Nephron progenitor cell (in vitro differentiated cells): ENCODE measurements at regions not wholly inside any gene's neighbourhood (a gene's known extent, or its start where the extent isn't known, plus 50 kb on each side); places are given as distances from the start of the nearest gene placed in this dataset.

Experiments used
- DNase-seq: peaks from one replicate; pipeline ENCODE4 v3.0.0; 2021
- H3K27ac Mint-ChIP-seq: 2 replicates; pipeline ENCODE4 v1.8.0; 2021; ENCODE audit warnings: mild to moderate bottlenecking, moderate library complexity, mixed read lengths
- H3K27me3 Mint-ChIP-seq: 2 replicates; pipeline ENCODE4 v1.8.0; 2021; ENCODE audit warnings: mild to moderate bottlenecking, low read depth, mixed read lengths; ENCODE audit not compliant: poor library complexity
- H3K36me3 Mint-ChIP-seq: 2 replicates; pipeline ENCODE4 v1.8.0; 2021; ENCODE audit warnings: low read depth, mixed read lengths
- H3K4me1 Mint-ChIP-seq: 2 replicates; pipeline ENCODE4 v1.8.0; 2021; ENCODE audit warnings: mixed read lengths
- H3K4me3 Mint-ChIP-seq: 2 replicates; pipeline ENCODE4 v1.8.0; 2021; ENCODE audit warnings: mild to moderate bottlenecking, moderate library complexity, mixed read lengths
- H3K9me3 Mint-ChIP-seq: 2 replicates; pipeline ENCODE4 v1.8.0; 2021; ENCODE audit warnings: mild to moderate bottlenecking, moderate library complexity, mixed read lengths
- TF ChIP-seq, protein P1 (sequence below): fragments of 200-600 bp; sonication (generic); IDR thresholded peaks from 2 replicates; pipeline ENCODE4 v1.5.0; 2021; ENCODE audit warnings: antibody characterized with exemption

DNA sequence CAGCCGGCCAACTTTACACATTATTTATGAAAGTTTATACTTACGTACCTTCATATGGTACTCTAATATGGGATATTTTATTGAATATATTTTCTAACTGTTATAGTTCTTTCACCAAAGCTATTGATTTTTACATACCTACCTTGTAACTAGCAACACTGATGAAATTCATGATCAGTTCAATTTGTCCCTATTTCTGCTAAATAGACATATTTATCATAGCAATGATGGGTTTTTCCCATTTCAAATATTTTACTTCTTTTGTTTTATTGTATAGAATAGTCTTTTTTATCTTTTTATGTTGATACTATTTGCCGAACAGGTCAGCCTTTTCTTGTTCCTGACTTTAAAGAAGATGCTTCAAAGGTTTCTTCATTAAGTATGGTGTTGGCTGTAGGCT is 59.0 kb upstream of the CTNND2 start:
- no peaks in the 10 kb centered on the region for H3K36me3 Mint-ChIP-seq
- TF ChIP-seq, protein P1, sequence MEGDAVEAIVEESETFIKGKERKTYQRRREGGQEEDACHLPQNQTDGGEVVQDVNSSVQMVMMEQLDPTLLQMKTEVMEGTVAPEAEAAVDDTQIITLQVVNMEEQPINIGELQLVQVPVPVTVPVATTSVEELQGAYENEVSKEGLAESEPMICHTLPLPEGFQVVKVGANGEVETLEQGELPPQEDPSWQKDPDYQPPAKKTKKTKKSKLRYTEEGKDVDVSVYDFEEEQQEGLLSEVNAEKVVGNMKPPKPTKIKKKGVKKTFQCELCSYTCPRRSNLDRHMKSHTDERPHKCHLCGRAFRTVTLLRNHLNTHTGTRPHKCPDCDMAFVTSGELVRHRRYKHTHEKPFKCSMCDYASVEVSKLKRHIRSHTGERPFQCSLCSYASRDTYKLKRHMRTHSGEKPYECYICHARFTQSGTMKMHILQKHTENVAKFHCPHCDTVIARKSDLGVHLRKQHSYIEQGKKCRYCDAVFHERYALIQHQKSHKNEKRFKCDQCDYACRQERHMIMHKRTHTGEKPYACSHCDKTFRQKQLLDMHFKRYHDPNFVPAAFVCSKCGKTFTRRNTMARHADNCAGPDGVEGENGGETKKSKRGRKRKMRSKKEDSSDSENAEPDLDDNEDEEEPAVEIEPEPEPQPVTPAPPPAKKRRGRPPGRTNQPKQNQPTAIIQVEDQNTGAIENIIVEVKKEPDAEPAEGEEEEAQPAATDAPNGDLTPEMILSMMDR = no peak
- DNase-seq = no peak
- H3K4me3 Mint-ChIP-seq = no peak overlapping the region
- H3K9me3 Mint-ChIP-seq = no peaks in the 10 kb centered on the region
- H3K27me3 Mint-ChIP-seq = no peaks in the 10 kb centered on the region
- peaks cover 4% of the 10 kb centered on the region for H3K4me1 Mint-ChIP-seq
- H3K27ac Mint-ChIP-seq = no peak overlapping the region

- peak; percentile 10 for DNase-seq
- no peaks in the 10 kb centered on the region for H3K27me3 Mint-ChIP-seq
- H3K9me3 Mint-ChIP-seq = no peaks in the 10 kb centered on the region
- peak overlapping the region; percentile 28 for H3K27ac Mint-ChIP-seq
- no peaks in the 10 kb centered on the region for H3K36me3 Mint-ChIP-seq
- H3K4me3 Mint-ChIP-seq = no peak overlapping the region
- TF ChIP-seq, protein P1 = no peak
- H3K4me1 Mint-ChIP-seq = peaks cover 4% of the 10 kb centered on the region
Measured at GRCh38 chr5:11962122-11962521, 57.9 kb upstream of the CTNND2 start.

GRCh38 chr5:11958321-11958720 is 54.1 kb upstream of the CTNND2 start:
- no peak for DNase-seq
- H3K36me3 Mint-ChIP-seq = no peaks in the 10 kb centered on the region
- no peaks in the 10 kb centered on the region for H3K27me3 Mint-ChIP-seq
- no peak overlapping the region for H3K27ac Mint-ChIP-seq
- H3K9me3 Mint-ChIP-seq = no peaks in the 10 kb centered on the region
- peaks cover 4% of the 10 kb centered on the region for H3K4me1 Mint-ChIP-seq
- H3K4me3 Mint-ChIP-seq = no peak overlapping the region
- TF ChIP-seq, protein P1 = no peak

DNA sequence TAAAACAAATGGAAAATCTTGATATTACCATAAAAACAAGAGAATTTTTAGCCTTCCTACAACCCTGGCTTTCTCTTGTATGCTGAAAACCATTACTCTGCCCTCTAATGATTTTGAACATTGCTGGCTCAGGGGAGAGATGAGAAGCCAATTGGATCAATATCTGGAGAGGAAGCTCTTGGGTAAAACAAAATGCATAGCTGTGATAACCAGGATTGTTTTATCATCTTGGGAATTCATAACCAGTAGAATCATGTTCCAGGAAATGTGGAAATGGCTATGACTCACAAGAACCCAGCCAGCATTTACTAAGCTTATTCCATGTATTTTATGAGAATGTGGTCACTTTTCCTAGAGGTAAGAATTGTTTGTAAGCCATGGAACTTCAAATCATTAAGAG is 51.1 kb upstream of the CTNND2 start:
- no peak overlapping the region for H3K27ac Mint-ChIP-seq
- H3K4me3 Mint-ChIP-seq = no peak overlapping the region
- no peaks in the 10 kb centered on the region for H3K4me1 Mint-ChIP-seq
- no peak for DNase-seq
- H3K27me3 Mint-ChIP-seq = no peaks in the 10 kb centered on the region
- no peaks in the 10 kb centered on the region for H3K36me3 Mint-ChIP-seq
- no peaks in the 10 kb centered on the region for H3K9me3 Mint-ChIP-seq
- TF ChIP-seq, protein P1 = no peak
